ENCODE measurements at regions not wholly inside any gene's neighbourhood (a gene's known extent, or its start where the extent isn't known, plus 50 kb on each side); places are given as distances from the start of the nearest gene placed in this dataset.

- no peak for DNase-seq (ENCODE audit: low read depth, low spot score)
- Histone ChIP-seq H3K27me3 (ENCODE audit: control insufficient read depth, insufficient read depth, low read length) (no peaks in the 10 kb centered on the region), H3K27ac (ENCODE audit: low read depth, low read length) (no peak overlapping the region), H3K9me3 (ENCODE audit: control insufficient read depth, insufficient read depth, low read length) (no peaks in the 10 kb centered on the region; the same call in 1 of the 2 replicates), H3K4me3 (ENCODE audit: low read depth, low read length) (no peak overlapping the region)
- TF ChIP-seq CTCF (IDR thresholded peaks at IDR 0.05; ENCODE audit: low read depth, low read length), result no peak
- ChIA-PET CTCF (no interaction called here), POLR2A (no interaction called here)
Measured at GRCh38 chr7:152556013-152556755, 119.8 kb downstream of the XRCC2 start.

GRCh38 chr7:152553671-152554317, 118.0 kb upstream of the KMT2C start:
- no peaks in the 10 kb centered on the region; the same call in 1 of the 2 replicates for H3K9me3 ChIP-seq (ENCODE audit: control insufficient read depth, insufficient read depth, low read length)
- ChIA-PET POLR2A (no interaction called here), CTCF (no interaction called here)
- no peak for DNase-seq (ENCODE audit: low read depth, low spot score)
- H3K27me3 ChIP-seq (ENCODE audit: control insufficient read depth, insufficient read depth, low read length), result no peaks in the 10 kb centered on the region
- no peak overlapping the region for H3K4me3 ChIP-seq (ENCODE audit: low read depth, low read length)
- H3K27ac ChIP-seq (ENCODE audit: low read depth, low read length), result no peak overlapping the region
- no peak for TF ChIP-seq CTCF (IDR thresholded peaks at IDR 0.05; ENCODE audit: low read depth, low read length)

- Histone ChIP-seq H3K4me3 (ENCODE audit: low read depth, low read length) (no peak overlapping the region), H3K9me3 (ENCODE audit: control insufficient read depth, insufficient read depth, low read length) (no peaks in the 10 kb centered on the region; the same call in 1 of the 2 replicates), H3K27me3 (ENCODE audit: control insufficient read depth, insufficient read depth, low read length) (no peaks in the 10 kb centered on the region), H3K27ac (ENCODE audit: low read depth, low read length) (no peak overlapping the region)
- ChIA-PET POLR2A (interaction anchor here (0.5 kb wide), 1 partner anchor 31 kb away, joined by 4 read pairs; no protein-coding TSS in a partner anchor), CTCF (interaction anchor here (0.6 kb wide), 1 partner anchor 1133 kb away, joined by 3 read pairs; no protein-coding TSS in a partner anchor)
- DNase-seq (ENCODE audit: low read depth, low spot score), result no peak
- TF ChIP-seq CTCF (IDR thresholded peaks at IDR 0.05; ENCODE audit: low read depth, low read length), result no peak
Measured at GRCh38 chr7:152551304-152552036, 115.7 kb upstream of the KMT2C start.

- no peak for DNase-seq (ENCODE audit: low read depth, low spot score)
- ChIA-PET POLR2A (interaction anchor here (1.2 kb wide), 1 partner anchor 10 kb away, joined by 3 read pairs; no protein-coding TSS in a partner anchor), CTCF (interaction anchor here (0.7 kb wide), 1 partner anchor 162 kb away, joined by 3 read pairs; no protein-coding TSS in a partner anchor)
- Histone ChIP-seq H3K9me3 (ENCODE audit: control insufficient read depth, insufficient read depth, low read length) (no peaks in the 10 kb centered on the region; the same call in 1 of the 2 replicates), H3K27ac (ENCODE audit: low read depth, low read length) (no peak overlapping the region), H3K27me3 (ENCODE audit: control insufficient read depth, insufficient read depth, low read length) (no peaks in the 10 kb centered on the region), H3K4me3 (ENCODE audit: low read depth, low read length) (no peak overlapping the region)
- TF ChIP-seq CTCF (IDR thresholded peaks at IDR 0.05; ENCODE audit: low read depth, low read length), result no peak
Measured at GRCh38 chr7:152544971-152545619, 109.3 kb upstream of the KMT2C start.
